Glomerular endothelial cell (primary cell): ENCODE measurements at regions not wholly inside any gene's neighbourhood (a gene's known extent, or its start where the extent isn't known, plus 50 kb on each side); places are given as distances from the start of the nearest gene placed in this dataset.
"Not testable (repeated sequence)": the region's sequence is repeated elsewhere in the genome, so short reads cannot be mapped to it uniquely, and the experiment has no call there.

Experiments used
- DNase-seq: peaks from one replicate; pipeline ENCODE4 v3.0.0-alpha.2; 2011; ENCODE audit warnings: low read depth, low spot score; ENCODE audit errors: extremely low read depth

DNA sequence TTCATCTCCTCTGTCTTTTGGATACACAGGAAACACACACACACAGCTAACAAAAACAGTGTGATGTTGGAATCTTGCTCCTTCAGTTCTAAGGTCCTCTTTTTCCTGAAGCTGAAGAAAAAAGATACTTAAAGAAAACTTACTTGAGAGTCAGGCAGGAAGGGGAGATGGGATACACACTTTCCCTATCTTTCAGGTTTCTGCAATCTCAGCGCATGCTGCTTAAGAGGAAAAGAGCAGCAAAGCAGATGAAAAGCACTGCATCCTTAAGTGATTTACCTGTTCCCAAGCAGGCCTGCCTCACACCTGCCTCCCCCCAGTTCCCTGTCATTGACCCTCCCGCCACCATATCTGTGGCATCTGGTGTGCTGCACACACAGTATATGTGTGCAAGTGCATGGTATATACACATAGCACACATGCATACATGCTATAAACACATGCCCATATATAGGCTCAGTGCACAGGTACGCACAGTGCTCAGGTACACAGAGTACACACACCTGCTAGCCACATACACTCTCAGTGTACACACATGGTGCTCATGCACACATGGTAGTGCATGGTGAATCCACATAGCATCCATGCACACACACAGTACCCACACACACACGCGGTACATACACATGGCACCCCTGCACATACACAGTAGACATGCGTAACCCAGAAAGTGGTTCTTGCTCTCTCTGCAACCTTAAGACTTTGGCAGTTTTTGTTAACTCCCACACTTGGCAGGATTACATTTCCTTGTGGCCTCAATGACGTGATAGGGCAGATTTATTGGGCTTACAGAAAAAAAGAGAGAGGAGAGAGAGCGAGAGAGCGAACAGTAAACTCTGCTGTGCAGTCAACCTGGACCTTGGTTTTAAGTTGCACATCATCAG is 166.9 kb downstream of the TOMM20 start:
- DNase-seq, result no peak

DNA sequence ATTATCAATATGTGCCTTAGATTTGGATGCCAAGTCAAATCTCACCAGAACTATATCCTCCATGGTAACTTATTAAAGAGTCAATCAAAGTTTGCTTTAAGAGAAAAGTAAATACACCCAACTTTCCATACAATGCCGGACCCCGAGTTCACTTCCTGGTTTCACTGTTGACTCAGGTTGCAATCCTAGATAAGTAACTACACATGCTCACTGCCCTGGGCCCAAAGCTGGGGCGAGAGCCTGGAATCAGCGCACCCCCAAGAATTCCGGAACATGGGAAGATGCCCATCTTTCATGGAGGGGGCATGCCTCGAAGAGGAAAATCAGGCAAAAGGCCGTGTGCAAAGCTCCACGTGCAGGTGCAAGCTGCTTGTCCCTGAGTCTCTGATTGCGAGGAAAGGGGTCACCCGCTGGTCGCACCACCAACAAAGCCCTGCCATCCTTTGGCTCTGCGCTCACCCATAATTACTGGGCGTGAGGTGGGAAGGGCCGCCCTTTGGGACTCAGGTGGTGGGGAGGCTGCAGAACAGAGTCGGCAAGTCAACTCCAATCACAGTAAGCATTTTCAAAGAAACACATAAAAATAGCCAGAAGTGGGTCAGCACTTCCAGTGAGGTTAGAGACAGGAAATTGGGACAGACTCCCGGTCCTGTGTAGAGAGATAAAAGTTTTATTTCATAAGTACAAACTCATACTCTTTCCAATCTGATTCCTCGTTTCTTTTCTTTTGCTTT is 167.7 kb downstream of the TOMM20 start:
- peak; percentile 78 for DNase-seq

DNA sequence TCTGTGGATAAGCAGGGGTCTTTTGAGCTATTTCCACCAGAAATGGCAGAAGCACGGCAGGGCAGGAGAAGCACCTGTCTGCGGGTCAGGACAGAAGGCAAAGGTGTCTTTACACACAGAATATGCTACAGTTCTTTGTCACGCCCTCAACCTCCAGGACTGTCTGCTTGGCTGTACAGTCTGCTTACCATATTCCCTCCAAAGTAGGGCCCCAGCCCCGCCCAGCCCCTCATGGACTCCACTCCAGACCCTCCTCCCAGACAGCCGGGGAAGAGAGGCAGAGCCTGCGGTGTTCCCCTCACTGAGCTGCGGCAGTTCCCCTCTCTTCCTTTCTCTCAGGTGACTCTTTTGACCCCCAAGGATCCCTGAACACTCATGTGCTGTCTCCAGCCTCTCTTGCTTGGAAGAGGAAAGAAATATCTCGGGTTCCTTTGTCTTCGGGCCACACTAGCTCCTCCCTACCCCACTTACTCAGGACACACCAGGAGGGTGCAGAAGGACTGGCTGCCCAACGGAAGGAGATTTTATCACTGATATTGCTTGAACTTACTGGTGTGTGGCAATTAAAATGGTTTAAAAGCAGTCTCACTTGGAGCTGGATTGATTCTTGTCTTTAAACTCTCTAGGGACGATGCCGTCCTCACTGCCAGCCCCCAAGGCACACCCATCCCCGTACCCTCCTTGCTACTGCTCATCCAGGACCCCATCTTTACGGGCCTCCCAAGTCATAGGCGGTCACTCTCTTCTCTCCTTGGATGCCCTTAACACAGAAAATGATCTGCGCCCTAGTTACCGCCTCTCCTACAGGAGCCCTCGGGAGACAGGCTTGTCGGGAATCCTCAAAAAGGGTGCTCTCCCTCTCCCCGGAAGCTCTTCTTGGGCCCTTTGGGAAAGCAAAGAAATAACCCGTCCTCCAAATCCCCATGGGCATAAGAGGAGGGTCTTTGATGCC is 169.7 kb downstream of the TOMM20 start:
- no peak for DNase-seq

DNA sequence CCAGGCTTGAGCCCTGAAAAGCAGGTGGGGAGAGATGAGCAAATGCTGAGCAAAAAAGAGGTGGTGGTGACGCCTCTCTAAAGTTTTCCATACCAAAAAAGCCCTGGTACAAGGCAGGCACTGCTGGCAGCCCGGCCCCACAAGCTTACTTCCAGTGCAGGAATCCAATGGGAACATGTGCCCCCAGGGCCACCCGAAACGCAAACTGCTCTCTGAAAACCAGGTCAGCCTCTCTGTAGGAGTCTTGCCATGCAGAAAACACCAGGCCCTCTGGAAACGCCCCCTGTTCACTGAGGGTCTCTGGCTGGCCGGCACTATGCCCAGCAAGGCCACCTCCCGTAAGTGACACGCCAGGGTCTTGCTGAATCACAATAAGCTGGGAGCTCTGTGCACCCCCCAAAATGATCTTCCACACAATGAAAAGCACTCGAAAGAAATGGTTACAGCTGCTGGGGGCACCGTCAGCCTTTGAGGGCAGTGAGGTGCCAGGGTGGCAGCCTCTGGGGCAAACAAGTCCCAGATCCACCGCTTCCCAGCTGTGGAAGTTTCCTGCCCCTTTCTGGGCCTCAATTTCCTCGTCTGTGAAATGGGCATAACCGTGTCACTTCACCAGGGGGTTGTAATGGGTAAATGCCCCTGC is 170.5 kb downstream of the TOMM20 start:
- no peak for DNase-seq

DNA sequence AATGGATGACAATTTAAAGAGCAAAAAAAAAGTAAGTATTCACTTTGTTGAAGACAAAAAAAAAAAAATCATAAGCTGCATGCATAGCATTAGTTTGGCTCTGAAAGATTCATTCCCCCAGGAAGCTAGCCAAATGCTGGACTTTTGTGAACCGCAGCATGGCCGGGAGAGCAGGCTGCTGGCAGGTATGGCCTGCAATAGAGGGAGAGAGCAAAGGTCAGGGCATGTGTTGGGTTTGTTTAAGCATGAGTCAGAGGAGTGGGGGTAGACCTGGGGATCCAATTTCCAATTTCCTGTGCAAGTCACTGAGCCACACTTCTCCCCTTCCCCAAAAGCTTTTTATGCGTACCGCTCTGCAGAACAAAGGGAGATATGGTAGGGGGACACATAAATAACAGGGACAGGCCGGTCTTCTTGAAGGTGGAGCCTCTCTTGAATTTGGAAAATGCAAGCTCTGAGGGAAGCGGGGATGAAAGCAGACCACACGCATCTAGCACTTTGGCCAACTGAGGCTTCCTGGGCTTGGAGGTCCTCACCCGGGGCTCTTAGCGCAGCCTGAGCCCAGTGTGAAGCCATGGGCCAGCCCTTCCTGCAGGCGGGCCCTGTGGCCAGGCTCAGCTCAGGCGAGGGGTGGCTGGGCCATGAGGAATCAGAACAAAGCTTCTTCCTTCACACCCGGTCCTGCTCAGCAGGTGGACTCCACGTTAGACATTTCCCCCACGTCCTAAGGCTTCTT is 171.1 kb downstream of the TOMM20 start:
- DNase-seq, result no peak

DNA sequence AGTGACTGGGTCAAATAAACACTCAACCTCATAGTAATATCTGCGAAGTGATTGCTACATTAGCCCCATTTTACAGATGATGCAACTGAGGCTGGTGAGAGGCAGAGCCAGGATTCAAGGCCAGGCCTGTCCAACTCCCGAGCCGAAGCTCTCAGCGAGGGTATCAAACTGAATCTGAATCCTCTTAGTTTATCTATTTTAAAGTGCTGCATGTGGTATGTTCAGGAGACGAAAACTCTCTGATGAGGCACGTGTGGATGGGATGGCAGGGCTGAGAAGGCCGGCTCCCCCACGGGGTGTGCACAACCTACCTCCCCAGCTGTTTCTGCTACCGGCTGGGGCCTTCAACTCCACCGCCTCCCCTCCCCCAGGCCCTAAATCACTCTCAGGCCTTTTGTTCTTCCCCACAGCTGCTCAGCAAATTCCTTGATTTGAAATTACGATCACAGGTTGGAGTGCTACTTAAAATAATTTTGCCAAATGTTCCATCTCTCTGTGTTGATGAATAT is 171.8 kb downstream of the TOMM20 start:
- DNase-seq, result no peak

DNA sequence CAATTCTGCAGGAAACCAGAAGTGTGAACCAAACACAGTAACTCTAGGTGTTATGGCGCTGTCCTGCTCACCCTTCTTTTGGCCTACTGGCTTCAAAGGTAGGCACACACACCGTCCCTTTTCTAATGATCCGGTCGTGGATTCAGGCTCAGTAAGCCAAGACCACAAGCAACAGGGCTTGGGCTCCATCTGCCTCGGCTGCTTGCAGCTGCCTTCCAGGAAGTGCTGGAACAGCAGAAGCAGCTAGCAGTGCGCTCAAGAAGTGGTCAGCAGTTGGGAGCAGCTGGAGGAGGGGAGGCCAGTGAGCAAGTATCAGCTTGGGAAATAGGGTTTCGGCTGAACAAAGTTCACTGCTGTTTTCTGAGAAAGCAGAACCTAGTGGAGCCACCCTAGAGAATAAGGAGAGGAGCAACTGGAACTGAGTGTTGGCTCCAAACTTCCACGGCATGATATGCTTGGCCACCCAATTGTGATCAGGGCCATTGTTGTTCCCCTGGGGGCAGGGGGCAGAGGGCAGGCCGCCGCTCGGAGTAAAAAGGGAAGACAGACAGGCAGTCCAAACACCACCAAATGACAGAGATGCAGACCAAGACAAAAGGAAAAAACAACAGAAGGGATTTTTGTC is 173.4 kb downstream of the TOMM20 start:
- DNase-seq, result no peak

DNA sequence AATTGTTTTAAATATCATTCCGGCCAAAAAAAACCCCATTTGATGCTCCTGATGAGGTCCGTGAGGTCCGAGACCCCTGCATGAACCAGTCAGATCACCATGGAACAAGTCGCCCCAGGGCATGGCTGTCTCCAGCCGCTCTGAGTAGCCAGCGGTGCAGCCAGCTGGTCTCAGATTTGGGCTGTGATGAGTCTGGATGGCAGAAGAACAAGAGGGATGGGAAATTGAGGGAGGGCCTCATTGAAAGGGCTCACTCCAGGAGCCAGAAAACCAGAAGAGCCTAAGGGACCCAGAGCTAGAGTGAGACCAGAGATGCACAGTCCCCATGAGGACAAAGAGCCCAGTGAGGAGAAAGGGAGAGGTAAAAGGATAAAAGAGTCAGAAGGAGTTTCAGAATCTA is 174.0 kb downstream of the TOMM20 start:
- no peak for DNase-seq

DNA sequence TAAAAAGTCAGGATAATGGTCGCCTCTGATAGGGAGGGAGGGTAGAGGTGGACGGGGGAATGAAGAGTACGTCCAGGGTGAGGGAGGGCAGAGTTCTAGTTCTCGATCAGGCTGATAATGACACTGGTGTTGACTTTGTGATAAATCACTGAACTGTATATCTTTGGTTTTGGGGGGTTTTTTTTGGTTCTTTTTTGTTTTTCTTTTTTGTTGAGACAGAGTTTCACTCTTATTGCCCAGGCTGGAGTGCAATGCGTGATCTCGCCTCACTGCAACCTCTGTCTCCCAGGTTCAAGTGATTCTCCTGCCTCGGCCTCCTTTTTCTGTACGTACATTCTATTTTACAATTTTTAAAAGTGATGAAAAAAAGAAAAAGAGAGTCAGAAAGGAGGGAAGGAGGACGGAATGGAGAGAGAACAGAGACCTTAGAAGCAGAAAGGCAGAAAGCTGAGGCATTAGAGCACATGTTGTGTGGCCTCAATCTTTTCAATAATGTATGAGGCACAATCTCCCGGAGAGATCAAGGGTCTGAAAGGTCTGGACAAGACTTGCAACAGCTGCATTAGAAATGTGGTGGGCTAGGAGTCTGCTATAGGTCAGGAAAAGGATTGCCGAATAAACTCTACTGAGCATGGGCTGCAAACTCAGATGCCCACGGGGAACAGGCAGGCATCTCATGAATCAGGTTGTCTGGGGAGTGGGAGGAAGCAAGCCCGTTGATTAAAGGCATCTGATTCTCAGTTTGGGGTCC is 174.8 kb downstream of the TOMM20 start:
- no peak for DNase-seq

DNA sequence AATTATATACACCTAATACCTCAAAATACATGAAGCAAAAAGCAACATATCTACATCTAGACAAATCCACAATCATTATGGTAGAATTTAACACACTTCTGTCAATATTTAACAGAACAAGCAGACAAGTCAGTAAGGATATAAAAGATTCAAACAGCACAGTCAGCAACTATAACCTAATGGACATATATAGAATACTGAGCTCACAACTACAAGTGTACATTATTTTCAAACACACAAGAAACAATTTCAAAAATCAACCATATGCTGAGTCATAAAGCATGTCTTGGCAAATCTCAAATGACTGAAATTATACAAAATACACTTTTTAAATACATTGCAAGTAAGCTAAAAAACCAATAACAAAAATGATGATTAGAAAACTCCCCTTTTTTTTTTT is 178.0 kb downstream of the TOMM20 start:
- DNase-seq, result no peak

DNA sequence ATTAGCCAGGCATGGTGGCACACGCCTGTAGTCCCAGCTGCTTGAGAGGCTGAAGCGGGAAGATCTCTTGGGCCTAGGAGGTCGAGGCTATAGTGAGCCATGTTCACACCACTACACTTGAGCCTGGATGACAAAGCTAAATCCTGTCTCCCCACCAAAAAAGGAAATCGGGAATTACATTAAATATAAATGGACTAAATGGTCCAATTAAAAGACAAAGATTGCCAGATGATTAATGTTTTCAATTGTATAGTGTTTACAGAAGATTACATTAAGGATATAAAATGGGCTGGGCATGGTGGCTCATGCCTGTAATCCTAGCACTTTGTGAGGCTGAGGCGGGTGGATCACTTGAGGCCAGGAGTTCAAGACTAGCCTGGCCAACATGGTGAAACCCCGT is 179.1 kb downstream of the TOMM20 start:
- not testable (repeated sequence) for DNase-seq

DNA sequence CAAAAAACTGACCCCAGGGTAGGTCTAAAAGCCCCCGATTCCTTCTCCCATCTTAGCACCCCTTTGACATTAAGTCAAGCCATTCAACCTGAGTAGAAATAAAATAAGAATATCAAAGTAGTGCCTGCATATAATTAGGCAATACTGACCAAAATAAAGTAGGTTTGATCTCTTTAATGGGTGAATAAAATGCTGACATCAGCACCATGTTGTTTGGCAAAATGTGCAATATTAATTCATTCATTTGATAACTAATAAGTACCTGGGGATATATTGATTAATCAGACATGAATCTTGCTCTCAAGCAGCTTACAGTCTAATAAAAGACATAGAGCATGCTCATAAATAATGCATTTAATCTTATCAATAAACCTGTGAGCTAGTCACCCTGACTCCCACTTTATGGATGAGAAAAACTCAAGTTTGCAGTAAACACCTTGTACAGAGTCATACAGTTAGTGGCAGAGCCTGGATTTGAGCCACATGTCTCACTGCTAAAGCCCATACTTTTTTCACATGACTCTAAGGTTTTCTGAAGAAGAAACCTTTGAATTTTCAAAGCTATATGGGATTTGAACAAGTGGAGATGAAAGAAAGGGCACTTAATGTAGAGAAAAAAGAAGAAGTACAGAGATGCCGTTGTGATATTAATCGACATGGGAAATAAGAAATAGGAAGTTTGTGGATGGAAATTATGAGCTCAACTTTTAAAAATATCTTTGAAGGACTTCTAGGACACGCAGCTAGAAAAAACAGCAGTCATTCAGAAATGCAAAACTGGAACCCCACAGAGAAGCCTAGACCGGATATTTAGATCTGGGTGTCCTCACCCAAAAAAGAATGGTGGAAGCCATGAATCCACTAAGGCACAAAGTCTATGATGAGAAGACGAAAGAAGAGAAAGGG is 183.9 kb downstream of the TOMM20 start:
- DNase-seq, result no peak

DNA sequence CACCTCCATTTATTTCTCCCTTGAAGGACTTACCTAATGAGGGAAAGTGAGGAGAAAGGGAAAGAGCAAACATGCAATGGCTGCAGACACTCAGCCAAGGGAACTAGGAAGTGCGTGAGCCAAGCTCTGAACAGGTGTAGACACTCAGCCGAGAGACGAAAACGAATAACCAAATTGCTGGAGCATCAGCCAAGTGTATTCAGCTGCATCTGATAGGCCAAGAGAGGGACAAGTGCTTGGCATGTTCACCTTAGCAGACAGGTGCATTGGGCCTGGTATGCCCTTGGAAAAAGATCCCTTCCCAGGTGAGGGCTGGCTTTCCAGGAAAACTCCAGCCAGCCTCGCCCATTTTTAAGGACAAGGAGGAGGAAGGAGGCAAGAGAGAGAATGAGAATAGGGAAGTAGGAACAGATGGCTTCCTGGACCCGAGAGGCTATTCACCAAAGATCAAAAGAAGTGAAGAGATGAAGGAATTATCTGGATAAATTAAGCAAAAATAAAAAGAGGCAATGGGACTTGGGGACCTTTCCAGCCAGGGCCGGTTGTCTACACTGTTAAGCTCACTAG is 184.7 kb downstream of the TOMM20 start:
- DNase-seq, result no peak

DNA sequence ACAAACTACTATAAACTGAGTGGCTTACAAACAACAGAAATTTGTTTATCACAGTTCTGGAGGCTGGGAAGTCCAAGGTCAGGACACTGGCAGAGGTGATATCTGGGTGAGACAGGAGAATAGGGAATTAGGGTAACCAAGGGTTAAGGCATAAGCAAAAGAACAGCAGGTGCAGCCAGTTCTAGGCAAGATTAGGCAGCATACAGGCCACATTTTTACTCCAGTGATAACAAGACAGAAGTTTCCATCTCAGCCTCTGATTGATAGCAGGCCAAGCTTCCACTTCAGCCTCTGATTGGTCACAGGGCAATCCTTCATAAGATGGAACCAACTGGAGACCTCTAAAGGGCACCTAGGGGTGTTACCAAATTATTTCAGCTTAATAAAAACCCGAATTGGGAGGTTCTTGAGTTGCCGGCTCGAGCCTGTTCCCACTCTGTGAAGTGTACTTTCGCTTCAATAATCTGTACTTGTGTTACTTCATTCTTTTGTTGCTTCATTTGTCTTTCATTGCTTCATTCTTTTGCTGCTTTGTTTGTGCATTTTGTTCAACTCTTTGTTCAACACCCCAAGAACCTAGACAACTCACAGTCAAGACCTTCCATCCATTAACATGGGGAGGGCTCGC is 185.6 kb downstream of the TOMM20 start:
- no peak for DNase-seq

DNA sequence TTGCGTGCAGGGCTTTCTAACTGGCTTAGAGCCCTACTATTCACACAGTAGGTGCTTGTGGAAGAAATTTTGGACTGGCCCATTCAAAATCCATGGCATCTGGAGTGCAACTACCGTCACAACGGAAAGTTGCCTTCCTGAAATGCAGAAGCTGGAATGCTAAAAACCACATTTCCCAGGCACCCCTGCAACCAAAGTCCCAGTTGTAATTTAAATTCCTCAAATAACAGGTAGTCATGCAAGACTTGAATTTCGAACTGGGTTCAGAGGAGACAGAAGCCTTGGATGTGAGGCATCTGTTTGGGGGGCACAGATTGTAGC is 186.7 kb downstream of the TOMM20 start:
- no peak for DNase-seq

DNA sequence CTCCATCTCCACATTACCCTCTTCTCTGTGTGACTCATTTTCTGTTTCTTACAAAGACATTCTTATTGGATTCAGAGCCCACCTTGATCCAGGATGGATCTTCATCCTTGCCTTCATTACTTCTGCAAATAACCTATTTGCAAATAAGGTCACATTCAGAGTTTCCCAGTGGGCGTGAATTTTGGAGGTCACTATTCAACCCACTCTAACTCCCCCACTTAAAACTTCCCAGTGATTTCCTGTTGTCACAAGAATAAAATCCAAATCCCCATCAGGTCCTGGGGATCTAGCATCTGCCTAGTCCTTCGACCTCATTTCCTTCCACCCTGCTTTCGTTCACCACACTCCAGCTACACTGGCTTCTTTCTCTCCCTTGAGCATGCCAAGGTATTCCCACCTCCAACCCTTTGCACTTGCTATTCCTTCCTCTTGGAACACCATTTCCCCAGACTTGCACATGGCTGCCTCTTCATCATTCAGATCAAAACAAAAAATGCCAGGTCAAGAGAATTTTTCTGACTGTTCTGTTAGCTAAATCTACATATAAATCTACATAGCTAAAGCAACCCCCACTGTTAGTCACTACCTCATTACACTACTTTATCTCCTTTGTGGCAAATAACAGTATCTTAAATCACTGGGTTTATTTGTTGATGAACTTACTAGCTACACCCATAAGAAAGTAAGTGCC is 187.2 kb downstream of the TOMM20 start:
- no peak for DNase-seq
